Psoas muscle (tissue), 7 donors: ENCODE measurements at regions not wholly inside any gene's neighbourhood (a gene's known extent, or its start where the extent isn't known, plus 50 kb on each side); places are given as distances from the start of the nearest gene placed in this dataset.

Source experiments
- ATAC-seq, 4 donors: fragments of 200-7000 bp; cut with Tn5 transposase; one replicate each; pipeline ENCODE4 v1.9.1; 2020; ENCODE audit warnings: moderate library complexity in 3 of 4, mild to moderate bottlenecking in 2 of 4
- DNase-seq, 2 donors: peaks; one replicate each; pipeline ENCODE4 v3.0.0-alpha.2; 2020
- H3K27ac ChIP-seq: fragments of 200-600 bp; one replicate; pipeline ENCODE4 v1.8.0; 2022
- H3K27me3 ChIP-seq, 3 donors: fragments of 200-600 bp in 1 of 3; one replicate each; pipeline versions ENCODE4 v1.6.1 to v1.8.0; 2013 to 2022; ENCODE audit warnings: low read length in 2 of 3, mild to moderate bottlenecking in 2 of 3, moderate library complexity in 1 of 3; ENCODE audit not compliant: insufficient read depth in 3 of 3
- H3K36me3 ChIP-seq, 2 donors: fragments of 200-600 bp in 1 of 2; one replicate each; pipeline versions ENCODE4 v1.6.1 to v1.8.0; 2013 to 2022; ENCODE audit warnings: low read depth in 1 of 2, mild to moderate bottlenecking in 1 of 2, moderate library complexity in 1 of 2; ENCODE audit not compliant: insufficient read depth in 1 of 2
- H3K4me1 ChIP-seq: fragments of 200-600 bp; one replicate; pipeline ENCODE4 v1.8.0; 2022
- H3K4me3 ChIP-seq: fragments of 200-600 bp; one replicate; pipeline ENCODE4 v1.8.0; 2022; ENCODE audit warnings: mild to moderate bottlenecking
- H3K9me3 ChIP-seq: fragments of 200-600 bp; one replicate; pipeline ENCODE4 v1.8.0; 2022
- WGBS, 3 donors: extraction: QIAGEN DNeasy Blood & Tissue Kit; methylation state at CpG; one replicate each; pipeline versions ENCODE4 v1.1.6 to v1.1.7; 2013; 5-methylcytosine and 5-hydroxymethylcytosine counted together
- intact Hi-C, 2 donors: fragments of 100-400 bp; cut with DNase I; formaldehyde crosslinking; loops; one replicate each; pipeline versions ENCODE4 v1.11.0 to v1.14.2; 2022
- TF ChIP-seq, protein P1 (sequence below): fragments of 200-600 bp; IDR thresholded peaks from one replicate; pipeline ENCODE4 v1.8.0; 2022; ENCODE audit warnings: antibody characterized with exemption
- donor health status: healthy with polysubstance abuse.
- donor health status: DM: no; HTN: no; CAD: no; lungs with moderate emphysema.
- donor health status: Bipolar disorder and iron deficiency.
- donor health status: healthy.
- donor health status: DM: yes; HTN: yes; CAD: no.
- donor health status: DM: no; HTN: no; CAD: no.
- donor health status: DM: yes; HTN: yes; CAD: no.

- 78 to 83% (median 81%) methylated on average over 2 of the region's 2 CpGs for WGBS, 3 donors
- no peak overlapping the region for H3K4me3 ChIP-seq
- intact Hi-C loops = no loop called here
- H3K36me3 ChIP-seq = no peaks in the 10 kb centered on the region
- no peaks in the 10 kb centered on the region for H3K27me3 ChIP-seq
- TF ChIP-seq, protein P1, sequence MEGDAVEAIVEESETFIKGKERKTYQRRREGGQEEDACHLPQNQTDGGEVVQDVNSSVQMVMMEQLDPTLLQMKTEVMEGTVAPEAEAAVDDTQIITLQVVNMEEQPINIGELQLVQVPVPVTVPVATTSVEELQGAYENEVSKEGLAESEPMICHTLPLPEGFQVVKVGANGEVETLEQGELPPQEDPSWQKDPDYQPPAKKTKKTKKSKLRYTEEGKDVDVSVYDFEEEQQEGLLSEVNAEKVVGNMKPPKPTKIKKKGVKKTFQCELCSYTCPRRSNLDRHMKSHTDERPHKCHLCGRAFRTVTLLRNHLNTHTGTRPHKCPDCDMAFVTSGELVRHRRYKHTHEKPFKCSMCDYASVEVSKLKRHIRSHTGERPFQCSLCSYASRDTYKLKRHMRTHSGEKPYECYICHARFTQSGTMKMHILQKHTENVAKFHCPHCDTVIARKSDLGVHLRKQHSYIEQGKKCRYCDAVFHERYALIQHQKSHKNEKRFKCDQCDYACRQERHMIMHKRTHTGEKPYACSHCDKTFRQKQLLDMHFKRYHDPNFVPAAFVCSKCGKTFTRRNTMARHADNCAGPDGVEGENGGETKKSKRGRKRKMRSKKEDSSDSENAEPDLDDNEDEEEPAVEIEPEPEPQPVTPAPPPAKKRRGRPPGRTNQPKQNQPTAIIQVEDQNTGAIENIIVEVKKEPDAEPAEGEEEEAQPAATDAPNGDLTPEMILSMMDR = no peak
- peaks cover 3% of the 10 kb centered on the region for H3K9me3 ChIP-seq
- ATAC-seq = no peak
- no peak overlapping the region for H3K27ac ChIP-seq
- no peaks in the 10 kb centered on the region for H3K4me1 ChIP-seq
- no peak for DNase-seq
Measured at GRCh38 chr14:85131226-85131922, 398.6 kb upstream of the FLRT2 start.

DNA sequence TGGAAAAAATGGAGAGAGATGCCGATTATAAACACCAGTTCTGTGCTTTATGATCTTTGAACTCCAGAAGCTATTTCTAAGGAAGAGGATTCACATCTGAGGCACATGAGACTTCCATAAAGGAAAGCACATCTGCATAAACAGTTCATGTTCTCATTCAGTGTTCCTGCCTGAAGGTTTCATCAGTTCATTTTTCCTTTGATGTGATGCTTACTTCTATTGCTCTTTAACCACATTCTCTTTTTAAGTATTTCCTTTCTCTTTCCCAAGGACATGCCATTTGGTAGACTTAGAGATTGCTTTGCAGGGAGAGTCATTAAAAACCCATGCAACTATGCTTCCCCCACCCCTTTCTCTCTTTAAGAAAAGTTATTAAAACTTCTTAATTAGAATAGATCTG, 387.0 kb upstream of the FLRT2 start:
- H3K4me3 ChIP-seq = no peak overlapping the region
- TF ChIP-seq, protein P1 = no peak
- no peaks in the 10 kb centered on the region for H3K27me3 ChIP-seq
- no peaks in the 10 kb centered on the region for H3K9me3 ChIP-seq
- no peaks in the 10 kb centered on the region for H3K4me1 ChIP-seq
- ATAC-seq (no peak), DNase-seq (no peak)
- no peak overlapping the region for H3K27ac ChIP-seq
- intact Hi-C loops = no loop called here
- H3K36me3 ChIP-seq = no peaks in the 10 kb centered on the region
- WGBS, 3 donors = 53 to 66% (median 61%) methylated on average over 1 of the region's 1 CpG

DNA sequence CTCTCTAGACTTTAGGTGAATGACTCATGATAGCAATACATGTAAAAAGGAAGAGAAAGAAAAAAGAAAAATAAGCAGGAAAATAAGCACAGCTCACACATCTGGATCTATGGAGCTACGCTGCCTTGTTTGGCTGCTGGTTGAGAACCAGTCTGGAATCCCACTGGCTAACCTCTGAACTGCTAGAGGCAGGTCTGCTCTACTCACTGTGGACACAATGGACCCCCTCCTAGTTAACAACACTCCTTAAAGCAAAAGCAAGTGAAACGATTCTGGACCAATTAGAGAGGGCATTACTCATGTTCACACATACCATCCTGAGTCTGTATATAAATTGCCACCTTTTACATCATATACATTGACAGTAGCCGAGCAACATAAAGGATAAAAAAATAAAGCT, 383.2 kb upstream of the FLRT2 start:
- no peak for ATAC-seq

DNA sequence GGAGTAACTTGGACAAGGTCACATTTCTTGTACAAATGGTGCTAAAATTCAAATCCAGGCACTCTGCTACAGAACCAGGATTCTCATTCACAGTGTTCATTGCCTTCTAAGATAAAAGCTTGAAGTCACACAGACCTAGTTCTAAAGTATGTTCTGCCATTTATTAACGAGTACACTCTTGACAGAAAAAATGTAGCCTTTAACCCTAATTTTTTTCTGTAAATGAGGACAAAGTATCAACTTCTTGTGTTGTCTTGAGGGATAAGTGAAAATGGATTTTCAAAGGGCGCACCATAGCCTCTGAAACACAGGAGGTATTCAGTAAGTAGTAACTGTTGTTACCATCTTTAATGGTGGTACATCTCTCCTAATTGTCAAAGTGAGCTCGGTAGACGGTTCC, 379.8 kb upstream of the FLRT2 start:
- TF ChIP-seq, protein P1 = no peak
- no peaks in the 10 kb centered on the region for H3K27me3 ChIP-seq
- H3K36me3 ChIP-seq = no peaks in the 10 kb centered on the region
- H3K4me1 ChIP-seq = no peaks in the 10 kb centered on the region
- no peak overlapping the region for H3K27ac ChIP-seq
- DNase-seq (no peak), ATAC-seq (no peak)
- no peaks in the 10 kb centered on the region for H3K9me3 ChIP-seq
- intact Hi-C loops = no loop called here
- 45 to 51% (median 47%) methylated on average over 4 of the region's 4 CpGs for WGBS, 3 donors
- H3K4me3 ChIP-seq = no peak overlapping the region

More for the DNA sequence above, 383.2 kb upstream of the FLRT2 start:
- no peaks in the 10 kb centered on the region for H3K36me3 ChIP-seq
- TF ChIP-seq, protein P1 = no peak
- no peak overlapping the region for H3K27ac ChIP-seq
- 73 to 81% (median 77%) methylated on average over 3 of the region's 3 CpGs for WGBS, 3 donors
- H3K4me3 ChIP-seq = no peak overlapping the region
- no peaks in the 10 kb centered on the region for H3K4me1 ChIP-seq
- intact Hi-C loops = no loop called here
- no peaks in the 10 kb centered on the region for H3K27me3 ChIP-seq
- DNase-seq = no peak
- no peaks in the 10 kb centered on the region for H3K9me3 ChIP-seq

DNA sequence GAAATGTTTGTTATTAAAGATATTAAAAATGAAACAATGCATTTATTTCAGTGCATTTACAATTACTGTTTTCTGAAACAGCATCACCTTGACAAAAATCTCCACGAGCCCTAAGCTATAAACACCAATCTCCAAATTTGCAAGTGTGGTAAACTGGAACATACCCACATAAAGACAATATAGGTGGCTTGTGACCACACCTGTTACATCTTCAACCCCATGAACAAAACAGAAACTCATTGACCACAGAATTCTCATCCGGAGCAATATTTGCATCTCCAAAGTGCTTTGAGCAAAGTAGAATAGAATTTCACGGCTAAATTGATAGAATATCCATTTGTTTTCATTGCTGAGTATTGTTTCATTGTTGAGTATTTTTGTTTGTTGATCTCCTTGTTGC, 375.2 kb upstream of the FLRT2 start:
- WGBS, 3 donors = 73 to 86% (median 74%) methylated on average over 3 of the region's 3 CpGs
- no peak for DNase-seq
- Histone ChIP-seq H3K27ac (no peak overlapping the region), H3K36me3 (no peaks in the 10 kb centered on the region), H3K4me3 (no peak overlapping the region), H3K9me3 (no peaks in the 10 kb centered on the region), H3K4me1 (no peaks in the 10 kb centered on the region), H3K27me3 (no peaks in the 10 kb centered on the region)
- no peak for ATAC-seq
- intact Hi-C loops = no loop called here
- TF ChIP-seq, protein P1 = no peak
